Posterior cingulate gyrus (tissue), 11 donors: ENCODE measurements at regions not wholly inside any gene's neighbourhood (a gene's known extent, or its start where the extent isn't known, plus 50 kb on each side); places are given as distances from the start of the nearest gene placed in this dataset.
"Not testable (repeated sequence)": the region's sequence is repeated elsewhere in the genome, so short reads cannot be mapped to it uniquely, and the experiment has no call there.

ENCODE experiments used
- DNase-seq, 10 donors: peaks; one replicate each; pipeline versions ENCODE4 v3.0.0 to v3.0.0-alpha.2; 2020 to 2021; ENCODE audit warnings: mixed read lengths in 3 of 10
- intact Hi-C: fragments of 100-400 bp; cut with DNase I; formaldehyde crosslinking; loops from one replicate; pipeline ENCODE4 v1.15.1; 2023

DNA sequence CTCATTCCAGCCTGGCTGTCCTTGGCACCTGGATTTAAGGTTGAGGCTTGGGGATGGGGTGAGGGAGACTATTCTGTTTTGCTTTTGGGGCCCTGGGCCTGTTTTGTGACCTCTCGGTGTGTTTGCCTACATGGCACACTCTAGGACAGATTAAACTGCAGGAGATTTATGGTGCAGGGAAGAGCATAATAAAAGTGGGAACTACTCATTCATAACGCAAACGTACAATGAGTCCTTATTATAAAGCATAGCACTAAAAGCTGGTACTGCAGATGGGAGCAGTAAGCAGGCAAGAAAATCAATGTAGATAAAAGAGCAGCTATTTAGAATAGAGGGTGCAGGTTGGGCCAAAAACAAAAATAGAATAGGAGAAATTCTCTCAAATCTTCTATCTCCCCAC lies 238.4 kb downstream of the ACTR3 start:
- intact Hi-C loops, result no loop called here
- DNase-seq, result no peak

DNA sequence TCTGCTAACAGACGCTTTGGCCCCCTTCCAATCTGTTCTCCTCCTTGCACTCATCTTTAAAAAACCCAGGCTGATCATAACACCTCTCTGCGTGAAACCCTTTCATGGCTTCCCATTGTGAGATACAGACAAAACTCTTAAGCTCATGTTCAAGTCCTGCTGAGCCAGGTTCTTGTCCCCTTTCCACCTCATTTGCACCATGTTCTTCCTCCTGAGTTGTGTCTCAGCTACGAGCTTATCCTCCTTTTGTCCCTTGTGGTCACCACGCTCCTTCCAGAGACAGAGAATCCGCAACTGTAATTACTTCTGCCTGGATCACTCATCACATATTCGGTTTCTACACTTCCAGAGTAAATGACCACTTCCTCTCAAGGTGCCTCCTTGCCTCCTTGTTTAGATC lies 238.8 kb downstream of the ACTR3 start:
- DNase-seq, result no peak
- intact Hi-C loops, result no loop called here

DNA sequence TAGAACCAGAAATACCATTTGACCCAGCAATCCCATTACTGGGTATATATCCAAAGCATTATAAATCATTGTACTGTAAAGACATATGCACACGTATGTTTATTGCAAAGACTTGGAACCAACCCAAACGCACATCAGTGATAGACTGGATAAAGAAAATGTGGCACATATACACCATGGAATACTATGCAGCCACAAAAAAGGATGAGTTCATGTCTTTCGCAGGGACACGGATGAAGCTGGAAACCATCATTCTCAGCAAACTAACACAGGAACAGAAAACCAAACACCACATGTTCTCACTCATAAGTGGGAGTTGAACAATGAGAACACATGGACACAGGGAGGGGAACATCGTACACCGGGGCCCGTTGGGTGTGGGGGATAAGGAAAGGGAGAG lies 242.2 kb downstream of the ACTR3 start:
- intact Hi-C loops, DNase-seq: not testable (repeated sequence)

DNA sequence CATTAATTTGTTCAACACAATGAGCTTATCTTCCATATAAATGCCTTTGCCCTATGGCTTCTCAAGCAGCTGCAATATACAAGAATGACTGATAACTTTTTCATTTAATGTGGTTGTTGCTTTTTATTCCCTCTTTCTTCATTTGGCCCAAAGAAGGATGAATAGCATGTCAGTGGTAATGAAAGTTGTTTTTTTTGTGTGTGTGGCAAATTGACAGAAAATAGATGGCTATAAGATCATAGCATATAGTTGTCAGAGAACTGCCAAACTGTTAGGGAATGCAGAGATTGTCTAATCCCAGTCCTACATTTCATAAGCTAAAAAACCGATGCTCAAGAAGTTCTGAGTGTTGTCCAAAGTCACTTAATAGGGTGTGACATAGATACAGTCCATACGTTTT lies 244.3 kb downstream of the ACTR3 start:
- DNase-seq, result no peak
- intact Hi-C loops, result no loop called here

DNA sequence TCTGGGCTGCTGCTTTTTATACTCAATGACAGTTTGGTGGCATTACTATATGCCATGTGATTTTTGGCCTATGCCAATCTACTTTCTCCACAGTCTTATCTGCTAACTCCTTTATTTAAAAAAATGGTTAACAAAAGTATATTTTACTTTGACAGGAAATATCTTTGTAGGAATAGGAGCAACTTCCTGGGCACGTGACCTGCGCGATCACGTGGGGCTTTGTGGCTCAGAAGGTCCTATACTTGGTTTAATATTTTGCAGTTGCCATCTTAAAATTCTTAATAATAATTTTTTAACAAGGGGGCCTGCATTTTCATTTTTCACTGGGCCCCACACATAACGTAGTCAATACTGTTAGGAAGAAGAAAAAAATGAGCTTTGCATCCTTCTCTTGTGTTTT lies 249.7 kb downstream of the ACTR3 start:
- intact Hi-C loops, result no loop called here
- DNase-seq, result no peak

DNA sequence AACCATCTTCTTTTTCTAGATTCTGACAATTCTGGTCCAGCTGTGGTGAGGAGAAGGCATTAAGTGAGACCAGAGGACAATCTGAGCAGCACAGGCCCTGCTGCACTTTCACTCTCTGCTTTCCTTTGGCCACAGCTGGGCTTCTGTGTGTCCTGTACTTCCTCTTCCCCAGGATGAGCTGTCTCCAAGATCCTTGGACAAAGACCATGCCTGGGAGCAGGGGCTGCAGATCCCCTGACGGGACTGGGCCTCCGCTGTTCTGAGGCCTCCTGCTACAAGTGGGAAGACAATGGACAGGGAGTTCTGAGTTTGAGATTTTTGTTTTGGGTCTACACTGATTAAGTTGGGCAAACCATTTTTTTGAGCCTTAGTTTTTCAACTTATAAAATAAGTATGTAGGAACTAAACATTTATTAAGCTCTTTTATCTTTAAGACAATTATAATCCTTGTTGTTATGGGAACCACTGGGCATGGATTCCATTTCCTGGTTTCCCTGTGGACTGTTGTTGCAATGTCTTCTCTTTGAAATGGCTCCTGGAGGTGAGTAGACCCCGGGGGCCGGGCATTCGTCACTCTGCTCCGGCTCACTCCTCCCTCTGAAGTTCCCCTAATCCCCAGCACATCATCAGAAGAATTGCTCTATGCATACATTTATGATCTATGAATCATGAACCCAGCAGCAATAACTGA lies 266.6 kb downstream of the ACTR3 start:
- intact Hi-C loops, result no loop called here
- DNase-seq, result no peak

DNA sequence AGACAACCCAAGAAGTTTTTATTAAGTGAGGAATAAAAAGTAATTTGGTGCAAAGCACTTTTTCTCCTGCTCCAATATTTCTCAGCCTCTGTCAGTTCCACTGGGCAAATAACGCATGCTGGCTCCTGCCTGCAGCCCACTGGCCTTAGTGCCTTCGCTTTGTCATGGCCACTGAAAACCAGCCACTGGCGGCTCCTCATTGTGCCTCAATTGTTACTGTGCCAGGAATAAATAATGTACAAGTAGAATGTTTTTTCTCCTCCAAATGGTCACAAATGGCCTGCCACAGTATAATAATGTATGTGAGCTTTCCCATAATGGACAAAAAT lies 267.1 kb downstream of the ACTR3 start:
- no peak for DNase-seq
- intact Hi-C loops, result no loop called here

DNA sequence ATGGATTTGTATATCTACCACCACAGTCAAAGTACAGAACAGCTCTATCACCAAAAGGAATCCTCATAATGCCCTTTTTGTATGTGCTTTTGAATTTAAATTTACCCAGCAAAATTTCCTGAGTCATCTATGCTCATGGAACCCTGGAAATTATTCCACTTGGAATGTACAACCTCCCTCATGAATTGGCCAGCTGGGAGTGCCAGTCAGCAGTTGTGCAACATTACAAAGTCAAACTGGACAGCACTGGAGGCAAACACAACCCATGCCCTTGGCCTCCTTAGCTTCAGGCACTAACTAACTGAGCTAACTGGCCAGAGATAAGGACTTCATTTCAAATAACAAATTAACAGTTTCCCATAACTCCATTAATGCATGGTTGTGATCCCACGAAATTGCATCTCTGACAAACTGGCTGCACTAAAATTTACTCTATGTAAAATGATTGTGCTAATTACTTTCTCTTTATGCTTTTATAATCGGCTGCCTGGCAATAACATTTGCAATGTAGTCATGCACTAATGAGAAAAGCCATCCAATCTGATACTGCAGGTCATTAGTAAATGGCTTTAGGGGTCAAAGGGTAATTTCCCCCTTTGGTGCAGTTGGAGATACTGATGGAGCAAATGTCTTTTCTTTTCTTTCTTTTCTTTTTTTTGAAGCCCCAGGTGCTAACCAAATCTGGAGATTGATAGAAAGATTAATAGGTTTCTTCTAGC lies 270.5 kb downstream of the ACTR3 start:
- DNase-seq, result no peak
- intact Hi-C loops, result no loop called here

DNA sequence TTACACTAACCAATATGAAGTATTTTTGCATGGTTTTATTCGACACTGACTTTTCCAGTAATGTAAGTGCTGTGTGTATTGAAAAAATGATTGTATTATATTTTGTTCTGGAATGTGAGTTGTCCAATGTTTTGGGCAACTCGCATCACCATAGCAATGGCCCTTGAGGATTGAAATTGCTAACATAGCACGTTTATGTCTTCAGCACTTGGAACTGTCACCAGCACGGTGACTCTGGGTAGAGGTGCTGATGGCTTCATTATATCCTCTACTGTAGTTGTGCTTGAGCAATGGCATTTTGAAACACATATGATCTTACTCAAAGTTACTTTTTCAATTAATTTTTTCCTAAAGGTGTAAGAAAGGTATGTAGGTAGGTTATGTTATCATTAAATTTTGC lies 271.5 kb downstream of the ACTR3 start:
- intact Hi-C loops, result no loop called here

DNA sequence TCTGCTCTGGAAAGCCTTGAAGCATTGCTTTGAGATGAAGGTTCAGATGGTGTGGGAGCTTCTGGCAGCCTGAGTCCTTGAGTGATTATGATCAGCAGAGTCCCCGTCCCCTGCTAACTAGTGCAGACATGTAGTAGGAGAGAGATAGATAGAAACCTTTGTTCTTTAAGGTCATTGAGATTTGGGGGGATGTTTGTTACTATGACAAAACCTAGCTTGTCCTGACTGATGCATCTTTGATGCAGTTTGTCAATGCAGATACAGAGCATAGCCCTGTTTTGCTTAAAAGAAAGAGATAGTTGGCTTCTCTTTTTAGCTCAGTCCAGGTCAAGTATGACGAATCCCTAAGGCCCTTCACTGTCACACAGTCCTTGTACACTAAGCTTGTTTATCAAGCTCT lies 274.6 kb upstream of the DPP10 start:
- intact Hi-C loops, result no loop called here

More for the DNA sequence above, 271.5 kb downstream of the ACTR3 start:
- no peak for DNase-seq

DNA sequence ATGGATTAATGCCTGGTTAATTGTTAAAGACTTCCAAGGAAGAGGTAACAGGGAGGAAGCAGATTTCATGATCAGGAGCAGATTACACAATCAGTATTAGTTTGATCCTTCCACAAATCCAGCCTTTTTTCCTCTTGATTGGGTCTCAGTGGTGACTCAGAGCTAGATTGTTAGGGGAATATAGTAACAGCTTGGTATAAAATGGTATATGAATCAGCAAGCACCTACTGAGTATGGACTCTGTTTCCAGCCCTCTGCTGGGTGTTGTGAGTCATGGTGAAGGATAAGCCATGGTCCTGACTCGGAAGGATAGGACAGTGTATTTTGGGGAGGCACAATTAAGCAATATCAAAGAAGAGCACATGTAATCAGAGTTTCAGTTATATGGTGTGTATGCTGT lies 272.4 kb upstream of the DPP10 start:
- intact Hi-C loops, result no loop called here
- DNase-seq, result no peak

More for the DNA sequence above, 274.6 kb upstream of the DPP10 start:
- DNase-seq, result no peak

DNA sequence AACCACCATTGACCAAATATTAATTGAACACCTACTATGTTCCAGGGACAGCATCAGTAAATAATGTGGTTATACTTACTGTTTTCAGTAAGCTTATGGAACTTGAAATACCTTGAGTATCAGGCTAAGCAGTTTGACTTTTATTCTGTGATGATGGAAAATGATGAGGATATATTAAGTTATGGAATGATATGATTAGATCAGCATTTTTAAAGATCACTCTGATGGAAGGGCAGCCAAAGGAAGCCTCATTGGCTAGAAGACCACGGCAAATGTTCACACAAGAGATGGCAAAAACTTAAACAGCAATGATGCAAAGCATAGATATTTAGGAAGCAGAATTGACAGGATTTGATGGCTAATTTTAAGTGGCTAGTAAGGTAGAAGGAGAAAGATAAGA lies 266.9 kb upstream of the DPP10 start:
- no peak for DNase-seq
- intact Hi-C loops, result no loop called here

DNA sequence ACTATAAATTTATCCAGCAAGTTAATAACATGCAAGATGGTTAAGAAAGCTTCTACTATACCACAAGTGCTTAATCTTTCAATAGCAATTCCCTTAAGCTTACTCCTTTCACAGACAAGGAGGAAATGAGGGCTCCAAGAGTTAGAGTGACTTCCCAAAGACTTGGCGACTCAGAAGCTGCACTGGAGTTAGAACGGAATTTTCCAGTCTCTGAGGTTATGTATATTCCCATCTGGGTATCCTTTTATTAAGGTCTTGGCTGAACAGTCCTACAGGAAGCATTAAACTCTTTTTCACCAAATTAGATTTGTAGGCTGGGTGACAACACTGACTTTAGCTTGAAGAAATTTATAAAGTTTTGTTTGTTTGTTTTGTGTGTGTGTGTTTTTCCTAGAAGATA lies 256.9 kb upstream of the DPP10 start:
- DNase-seq, result no peak
- intact Hi-C loops, result no loop called here

DNA sequence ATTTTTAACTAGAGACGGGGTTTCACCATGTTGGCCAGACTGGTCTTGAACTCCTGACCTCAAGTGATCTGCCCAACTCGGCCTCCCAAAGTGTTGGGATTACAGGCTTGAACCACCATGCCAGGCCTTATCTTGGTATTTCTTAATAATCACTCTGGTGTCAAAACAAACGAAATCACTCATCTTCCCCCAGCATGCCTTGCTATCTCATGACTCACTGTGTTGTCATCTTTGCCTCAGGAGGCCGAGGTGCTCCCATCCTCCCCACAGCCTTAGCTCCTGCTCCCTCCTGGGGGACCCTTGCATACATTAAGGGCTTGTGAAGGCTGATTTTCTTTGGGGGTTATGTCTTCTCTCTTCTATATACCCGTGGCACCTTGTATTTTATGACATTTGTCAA lies 250.1 kb upstream of the DPP10 start:
- no peak for DNase-seq
- intact Hi-C loops, result no loop called here

DNA sequence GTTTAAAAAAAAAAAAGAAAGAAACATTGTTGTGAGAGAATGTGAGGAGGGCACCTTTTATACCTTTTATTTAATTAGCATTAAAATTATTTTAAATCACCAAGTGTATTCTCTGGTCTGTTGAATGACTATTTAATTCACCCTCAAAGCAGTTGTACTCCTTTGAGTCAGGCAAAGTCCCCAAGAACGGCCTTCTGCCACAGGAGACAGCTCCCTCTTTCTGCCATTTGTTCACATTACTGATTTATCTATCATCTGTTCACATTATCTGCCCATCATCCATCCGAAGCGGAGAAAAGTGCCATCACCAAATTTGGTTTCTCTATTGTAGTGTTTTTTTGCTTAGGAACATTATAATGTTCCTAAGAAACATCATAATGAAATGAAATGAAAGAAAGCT lies 240.7 kb upstream of the DPP10 start:
- intact Hi-C loops, result no loop called here
- no peak for DNase-seq

DNA sequence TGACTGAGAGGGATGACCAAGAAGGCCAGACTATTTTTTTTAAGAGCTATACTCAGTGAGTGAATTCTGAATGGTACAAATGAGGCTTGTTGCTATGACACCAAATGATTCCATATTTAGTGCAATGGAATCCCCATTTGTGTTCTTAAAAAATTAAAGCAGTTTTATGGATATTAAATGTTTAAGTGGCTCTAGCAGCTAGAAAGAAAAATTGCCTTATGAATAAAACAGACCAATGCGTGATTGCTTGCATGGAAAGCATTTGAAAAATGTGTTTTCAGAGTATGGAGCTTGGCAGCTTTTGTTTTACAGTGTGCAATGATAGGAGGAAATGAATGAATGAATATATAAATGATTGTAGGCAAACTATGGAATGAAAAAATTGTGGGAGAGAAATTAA lies 238.8 kb upstream of the DPP10 start:
- no peak for DNase-seq
- intact Hi-C loops, result no loop called here

DNA sequence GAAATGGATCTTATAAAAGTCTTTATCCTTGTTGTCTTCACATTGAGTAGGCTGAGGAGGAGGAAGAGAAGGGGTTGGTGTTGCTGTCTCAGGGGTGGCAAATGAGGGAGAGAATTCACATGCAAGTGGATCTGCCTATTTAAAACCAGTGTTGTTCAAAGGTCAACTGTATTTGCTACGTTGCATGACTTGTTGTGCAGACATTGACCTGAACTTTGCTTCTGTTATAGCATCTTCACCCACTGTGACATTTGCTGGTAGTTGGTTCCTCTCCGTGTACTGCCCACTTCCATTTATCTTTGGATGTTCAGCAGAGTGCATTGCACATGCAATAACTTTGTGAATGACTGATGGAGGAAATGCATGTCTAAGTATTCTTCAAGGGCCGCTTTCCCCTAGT lies 228.6 kb upstream of the DPP10 start:
- intact Hi-C loops, result no loop called here
- DNase-seq, result no peak

DNA sequence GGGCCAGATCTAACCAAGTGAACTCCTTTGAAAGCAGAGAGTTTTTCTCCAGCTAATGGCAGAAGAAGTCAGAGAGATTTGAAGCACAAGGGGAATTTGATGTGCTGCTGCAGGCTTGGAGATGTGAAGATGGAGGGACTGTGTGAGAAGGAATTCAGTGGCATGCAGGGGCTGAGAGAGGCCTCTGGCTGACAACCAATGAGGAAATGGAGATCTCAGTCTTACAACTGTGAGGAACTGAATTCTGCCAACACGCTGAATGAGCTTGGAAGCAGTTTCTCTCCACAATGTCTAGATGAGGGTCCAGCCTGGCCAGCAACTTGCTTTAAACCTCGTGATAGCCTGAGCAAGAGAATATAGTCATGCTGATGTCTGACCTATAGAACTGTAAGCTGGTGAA lies 224.1 kb upstream of the DPP10 start:
- intact Hi-C loops, result no loop called here
- DNase-seq, result no peak

DNA sequence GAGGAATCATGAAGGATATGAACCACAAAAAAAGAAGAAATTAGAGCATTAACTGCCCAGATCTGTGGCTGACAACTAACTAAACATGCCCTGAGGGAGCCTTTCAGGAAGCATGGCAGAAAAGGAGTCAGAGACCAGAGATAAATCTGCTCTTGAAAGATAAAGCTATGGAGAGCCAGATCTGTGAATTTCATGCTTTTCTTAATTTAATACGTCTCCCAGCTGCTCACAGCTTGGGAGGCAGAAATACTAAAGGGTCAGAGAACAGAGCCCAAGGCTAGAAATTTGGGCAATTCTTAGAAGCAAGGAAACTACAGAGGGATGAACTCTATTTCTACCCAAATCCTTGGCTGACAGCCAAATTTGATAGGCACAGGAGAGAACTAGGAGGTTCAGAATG lies 223.0 kb upstream of the DPP10 start:
- DNase-seq, result no peak
- intact Hi-C loops, result no loop called here

DNA sequence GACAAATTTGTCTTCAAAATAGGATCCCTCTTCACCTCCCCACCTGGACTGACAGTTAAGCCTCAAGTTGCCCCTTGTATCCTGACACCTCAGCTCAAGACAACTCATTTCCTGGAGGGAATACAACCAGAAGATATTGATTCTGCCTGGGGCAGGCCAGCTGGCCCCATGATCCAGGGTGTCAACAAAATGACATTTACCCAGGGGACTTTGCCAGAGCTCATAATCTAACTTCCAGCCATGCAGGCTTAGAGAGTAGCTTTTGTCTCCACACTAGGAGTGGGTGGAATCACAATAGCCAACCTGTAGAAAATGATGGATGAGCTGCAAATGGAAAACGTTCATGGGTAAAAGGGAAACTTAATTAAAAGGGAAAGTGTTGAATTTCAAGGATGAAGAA lies 220.1 kb upstream of the DPP10 start:
- no peak for DNase-seq
- intact Hi-C loops, result no loop called here

DNA sequence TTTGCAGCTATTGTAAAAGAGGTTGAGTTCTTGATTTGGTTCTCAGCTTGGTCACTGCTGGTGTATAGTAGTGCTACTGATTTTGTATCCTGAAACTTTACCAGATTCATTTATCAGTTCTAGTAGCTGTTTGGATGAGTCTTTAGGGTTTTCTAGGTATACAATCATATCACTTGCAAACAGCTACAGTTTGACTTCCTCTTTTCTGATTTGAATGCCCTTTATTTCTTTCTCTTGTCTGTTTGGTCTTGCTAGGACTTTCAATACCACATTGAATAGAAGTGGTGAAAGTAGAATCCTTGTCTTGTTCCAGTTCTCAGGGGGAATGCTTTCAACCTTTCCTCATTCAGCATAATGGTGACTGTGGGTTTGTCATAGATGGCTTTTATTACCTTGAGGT lies 210.5 kb upstream of the DPP10 start:
- intact Hi-C loops, result no loop called here
- no peak for DNase-seq

DNA sequence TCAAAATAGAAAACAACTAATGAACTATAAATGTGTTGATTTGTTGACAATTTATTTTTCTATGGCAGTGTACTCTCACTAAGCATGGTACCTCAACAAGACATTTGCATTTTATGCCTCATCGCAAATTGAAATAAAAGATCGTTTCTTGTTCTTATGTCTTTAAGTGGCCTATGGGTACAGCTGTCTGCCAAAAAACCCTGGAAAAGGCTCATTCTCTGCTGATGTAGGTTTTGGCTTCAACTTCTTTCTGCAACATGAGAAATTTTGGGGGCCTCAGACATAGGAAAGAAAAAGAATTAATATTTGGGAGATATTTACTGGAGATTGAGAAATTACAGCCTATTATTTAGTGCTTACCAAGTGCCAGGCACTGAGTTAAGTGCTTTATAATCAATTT lies 205.1 kb upstream of the DPP10 start:
- intact Hi-C loops, result no loop called here
- no peak for DNase-seq
